ENCODE measurements at regions not wholly inside any gene's neighbourhood (a gene's known extent, or its start where the extent isn't known, plus 50 kb on each side); places are given as distances from the start of the nearest gene placed in this dataset.

- no peak for TF ChIP-seq CTCF (IDR thresholded peaks at IDR 0.05)
- H3K4me3 ChIP-seq, result no peak overlapping the region
- no peaks in the 10 kb centered on the region for H3K9me3 ChIP-seq
- H3K36me3 ChIP-seq, result no peaks in the 10 kb centered on the region
- DNase-seq (ENCODE audit: low spot score), result no peak
- H3K27me3 ChIP-seq, result no peaks in the 10 kb centered on the region
- no peaks in the 10 kb centered on the region for H3K4me1 ChIP-seq
- no peak overlapping the region for H3K27ac ChIP-seq
Measured at GRCh38 chr14:101340556-101340955, 220.7 kb upstream of the DIO3 start.

- Histone ChIP-seq H3K27ac (no peak overlapping the region), H3K4me3 (no peak overlapping the region), H3K36me3 (no peaks in the 10 kb centered on the region), H3K27me3 (no peaks in the 10 kb centered on the region), H3K4me1 (no peaks in the 10 kb centered on the region), H3K9me3 (no peaks in the 10 kb centered on the region)
- TF ChIP-seq CTCF (IDR thresholded peaks at IDR 0.05), result no peak
- DNase-seq (ENCODE audit: low spot score), result no peak
Measured at GRCh38 chr14:101347893-101348777, 213.2 kb upstream of the DIO3 start.

GRCh38 chr14:101349108-101349507 is 212.2 kb upstream of the DIO3 start:
- DNase-seq (ENCODE audit: low spot score), result no peak
- Histone ChIP-seq H3K36me3 (no peaks in the 10 kb centered on the region), H3K27ac (no peak overlapping the region), H3K9me3 (peaks cover 0 to 4% of the 10 kb centered on the region in 2 donors), H3K4me3 (no peak overlapping the region), H3K27me3 (no peaks in the 10 kb centered on the region), H3K4me1 (no peaks in the 10 kb centered on the region)
- TF ChIP-seq CTCF (IDR thresholded peaks at IDR 0.05), result no peak

GRCh38 chr14:101350021-101350420 is 211.3 kb upstream of the DIO3 start:
- peak; percentile 13 for DNase-seq (ENCODE audit: low spot score)
- TF ChIP-seq CTCF (IDR thresholded peaks at IDR 0.05), result no peak
- no peak overlapping the region for H3K27ac ChIP-seq

GRCh38 chr14:101350691-101351090 is 210.6 kb upstream of the DIO3 start:
- Histone ChIP-seq H3K9me3 (peaks cover 0 to 6% of the 10 kb centered on the region in 2 donors), H3K27me3 (no peaks in the 10 kb centered on the region), H3K36me3 (no peaks in the 10 kb centered on the region), H3K4me3 (no peak overlapping the region), H3K27ac (no peak overlapping the region), H3K4me1 (no peaks in the 10 kb centered on the region)
- DNase-seq (ENCODE audit: low spot score), result peak; percentile 23
- no peak for TF ChIP-seq CTCF (IDR thresholded peaks at IDR 0.05)

More at GRCh38 chr14:101350021-101350420, 211.3 kb upstream of the DIO3 start:
- no peaks in the 10 kb centered on the region for H3K36me3 ChIP-seq
- H3K27me3 ChIP-seq, result no peaks in the 10 kb centered on the region
- no peaks in the 10 kb centered on the region for H3K4me1 ChIP-seq
- H3K4me3 ChIP-seq, result no peak overlapping the region
- H3K9me3 ChIP-seq, result peaks cover 0 to 6% of the 10 kb centered on the region in 2 donors

Measured in right atrium auricular region (tissue), 2 donors.